Mesenchymal stem cell (in vitro differentiated cells and primary cell): ENCODE measurements at regions not wholly inside any gene's neighbourhood (a gene's known extent, or its start where the extent isn't known, plus 50 kb on each side); places are given as distances from the start of the nearest gene placed in this dataset.

Experiments used
- DNase-seq: peaks from one replicate; pipeline ENCODE4 v3.0.0-alpha.2; 2013
- H2AFZ ChIP-seq: one replicate; pipeline ENCODE4 v1.6.1; 2013; ENCODE audit warnings: low read depth, mild to moderate bottlenecking, control low read depth, inconsistent platforms, low read length, moderate library complexity
- H2AK5ac ChIP-seq: 2 replicates; pipeline ENCODE4 v1.6.1; 2013; ENCODE audit warnings: low read length, moderate library complexity, mild to moderate bottlenecking, inconsistent platforms; ENCODE audit not compliant: severe bottlenecking
- H2BK120ac ChIP-seq: one replicate; pipeline ENCODE4 v1.6.1; 2013; ENCODE audit warnings: low read depth, mild to moderate bottlenecking, inconsistent platforms, low read length, moderate library complexity
- H2BK12ac ChIP-seq, 2 experiments: one replicate each; pipeline ENCODE4 v1.6.1; 2013; ENCODE audit warnings: inconsistent platforms in 2 of 2, low read length in 2 of 2, mild to moderate bottlenecking in 2 of 2, moderate library complexity in 2 of 2, control low read depth in 1 of 2
- H2BK15ac ChIP-seq: one replicate; pipeline ENCODE4 v1.6.1; 2013; ENCODE audit warnings: mild to moderate bottlenecking, low read depth, inconsistent platforms; ENCODE audit not compliant: poor library complexity, severe bottlenecking
- H2BK5ac ChIP-seq: 2 replicates; pipeline ENCODE4 v1.6.1; 2013; ENCODE audit warnings: low read depth, mild to moderate bottlenecking, low read length, control low read depth, inconsistent platforms; ENCODE audit not compliant: poor library complexity, severe bottlenecking
- H3K14ac ChIP-seq, 2 experiments: one replicate each; pipeline ENCODE4 v1.6.1; 2013; ENCODE audit warnings: inconsistent platforms in 2 of 2, low read length in 2 of 2, control low read depth in 1 of 2, mild to moderate bottlenecking in 1 of 2, moderate library complexity in 1 of 2
- H3K18ac ChIP-seq, 2 experiments: one replicate each; pipeline ENCODE4 v1.6.1; 2013; ENCODE audit warnings: inconsistent platforms in 2 of 2, low read length in 2 of 2, control low read depth in 1 of 2, low read depth in 1 of 2, mild to moderate bottlenecking in 1 of 2
- H3K23ac ChIP-seq, 2 experiments: one replicate each; pipeline ENCODE4 v1.6.1; 2013; ENCODE audit warnings: inconsistent platforms in 2 of 2, low read length in 2 of 2, mild to moderate bottlenecking in 2 of 2, moderate library complexity in 2 of 2, control low read depth in 1 of 2
- H3K27ac ChIP-seq: 2 replicates; pipeline ENCODE4 v1.5.1; 2013; ENCODE audit warnings: mild to moderate bottlenecking, moderate library complexity, low read length, control low read depth, inconsistent platforms; ENCODE audit not compliant: poor library complexity, severe bottlenecking
- H3K27me3 ChIP-seq, 2 experiments: 2 replicates each; pipeline versions ENCODE4 v1.6.1 to v1.7.0; 2013; ENCODE audit warnings: low read length in 2 of 2, mild to moderate bottlenecking in 2 of 2, moderate library complexity in 2 of 2, control low read depth in 1 of 2, inconsistent platforms in 1 of 2; ENCODE audit not compliant: control insufficient read depth in 1 of 2, insufficient read depth in 1 of 2
- H3K36me3 ChIP-seq, 2 experiments: 2 replicates each; pipeline versions ENCODE4 v1.6.1 to v1.7.0; 2013; ENCODE audit warnings: low read length in 2 of 2, control low read depth in 1 of 2, inconsistent platforms in 1 of 2, low read depth in 1 of 2, mild to moderate bottlenecking in 1 of 2; ENCODE audit not compliant: insufficient read depth in 2 of 2, control insufficient read depth in 1 of 2
- H3K4ac ChIP-seq, 2 experiments: one replicate each; pipeline ENCODE4 v1.6.1; 2013; ENCODE audit warnings: inconsistent platforms in 2 of 2, low read length in 2 of 2, mild to moderate bottlenecking in 2 of 2, moderate library complexity in 2 of 2, control low read depth in 1 of 2, low read depth in 1 of 2
- H3K4me1 ChIP-seq: 2 replicates; pipeline ENCODE4 v1.6.1; 2013; ENCODE audit warnings: low read depth, low read length, control low read depth; ENCODE audit not compliant: control insufficient read depth, insufficient read depth
- H3K4me2 ChIP-seq: 2 replicates; pipeline ENCODE4 v1.6.1; 2013; ENCODE audit warnings: low read length, mild to moderate bottlenecking, inconsistent platforms; ENCODE audit not compliant: poor library complexity, severe bottlenecking
- H3K4me3 ChIP-seq, 2 experiments: 2 replicates each; pipeline versions ENCODE4 v1.5.1 to v1.7.0; 2013; ENCODE audit warnings: low read length in 2 of 2, mild to moderate bottlenecking in 2 of 2, control low read depth in 1 of 2, low read depth in 1 of 2; ENCODE audit not compliant: insufficient read depth in 1 of 2
- H3K79me1 ChIP-seq: replicated peaks from 2 replicates; pipeline ENCODE4 v1.6.1; 2013; ENCODE audit warnings: mild to moderate bottlenecking, control low read depth, low read length, inconsistent platforms; ENCODE audit not compliant: poor library complexity, severe bottlenecking
- H3K9ac ChIP-seq: 2 replicates; pipeline ENCODE4 v1.7.0; 2013; ENCODE audit warnings: mild to moderate bottlenecking, low read length, moderate library complexity
- H3K9me3 ChIP-seq: 2 replicates; pipeline ENCODE4 v1.7.0; 2013; ENCODE audit warnings: mild to moderate bottlenecking, low read length; ENCODE audit not compliant: control insufficient read depth
- H4K8ac ChIP-seq: one replicate; pipeline ENCODE4 v1.6.1; 2013; ENCODE audit warnings: inconsistent platforms, mild to moderate bottlenecking, low read length, moderate library complexity
- H4K91ac ChIP-seq: one replicate; pipeline ENCODE4 v1.6.1; 2013; ENCODE audit warnings: mild to moderate bottlenecking, low read length, inconsistent platforms
- WGBS: methylation state at CpG from one replicate; pipeline ENCODE4 v1.1.7; 2013; ENCODE audit warnings: mixed read lengths; 5-methylcytosine and 5-hydroxymethylcytosine counted together

GRCh38 chr18:64258111-64258650 is 109.3 kb upstream of the LINC00305 start:
- H3K79me1 ChIP-seq: no peaks in the 10 kb centered on the region
- no peaks in the 10 kb centered on the region for H3K4me1 ChIP-seq
- H3K27ac ChIP-seq: no peak overlapping the region
- no peaks in the 10 kb centered on the region for H3K9me3 ChIP-seq
- no peak overlapping the region for H4K91ac ChIP-seq
- DNase-seq: no peak
- no peak overlapping the region for H3K18ac ChIP-seq
- H3K4me2 ChIP-seq: no peak overlapping the region
- no peak overlapping the region for H2AFZ ChIP-seq
- H3K14ac ChIP-seq: no peak overlapping the region
- H2BK120ac ChIP-seq: no peak overlapping the region
- no peak overlapping the region for H3K4ac ChIP-seq
- no peak overlapping the region for H2BK12ac ChIP-seq
- H3K4me3 ChIP-seq: no peak overlapping the region
- WGBS: 94% methylated on average over 5 of the region's 5 CpGs
- no peaks in the 10 kb centered on the region for H3K27me3 ChIP-seq
- H2BK5ac ChIP-seq: no peak overlapping the region
- H2AK5ac ChIP-seq: no peak overlapping the region
- H4K8ac ChIP-seq: no peak overlapping the region
- H2BK15ac ChIP-seq: no peak overlapping the region
- no peaks in the 10 kb centered on the region for H3K36me3 ChIP-seq
- no peak overlapping the region for H3K23ac ChIP-seq
- no peak overlapping the region for H3K9ac ChIP-seq

GRCh38 chr18:64254399-64255093 is 105.7 kb upstream of the LINC00305 start:
- no peak for DNase-seq
- WGBS: 85% methylated on average over 2 of the region's 2 CpGs
- H3K27me3 ChIP-seq: no peaks in the 10 kb centered on the region
- H3K18ac ChIP-seq: no peak overlapping the region
- no peak overlapping the region for H3K23ac ChIP-seq
- H2AK5ac ChIP-seq: no peak overlapping the region
- no peak overlapping the region for H2BK120ac ChIP-seq
- peak overlapping the region; percentile 20 for H3K27ac ChIP-seq
- no peak overlapping the region for H4K91ac ChIP-seq
- no peak overlapping the region for H3K9ac ChIP-seq
- no peaks in the 10 kb centered on the region for H3K36me3 ChIP-seq
- no peaks in the 10 kb centered on the region for H3K4me1 ChIP-seq
- no peak overlapping the region for H3K4me3 ChIP-seq
- no peak overlapping the region for H4K8ac ChIP-seq
- no peaks in the 10 kb centered on the region for H3K79me1 ChIP-seq
- no peak overlapping the region for H3K4ac ChIP-seq
- no peak overlapping the region for H2BK15ac ChIP-seq
- H2AFZ ChIP-seq: no peak overlapping the region
- no peaks in the 10 kb centered on the region for H3K9me3 ChIP-seq
- no peak overlapping the region for H3K4me2 ChIP-seq
- no peak overlapping the region for H2BK5ac ChIP-seq
- no peak overlapping the region for H2BK12ac ChIP-seq
- H3K14ac ChIP-seq: no peak overlapping the region

GRCh38 chr18:64253873-64254272 is 105.0 kb upstream of the LINC00305 start:
- no peak overlapping the region for H2BK12ac ChIP-seq
- H3K4ac ChIP-seq: no peak overlapping the region
- no peak overlapping the region for H2AFZ ChIP-seq
- H4K91ac ChIP-seq: no peak overlapping the region
- H3K4me3 ChIP-seq: no peak overlapping the region
- no peak overlapping the region for H4K8ac ChIP-seq
- H3K36me3 ChIP-seq: no peaks in the 10 kb centered on the region
- DNase-seq: no peak
- H3K14ac ChIP-seq: no peak overlapping the region
- H3K9ac ChIP-seq: no peak overlapping the region
- no peak overlapping the region for H3K23ac ChIP-seq
- H2AK5ac ChIP-seq: no peak overlapping the region
- no peaks in the 10 kb centered on the region for H3K4me1 ChIP-seq
- H2BK5ac ChIP-seq: no peak overlapping the region
- H3K18ac ChIP-seq: no peak overlapping the region
- H3K4me2 ChIP-seq: no peak overlapping the region
- H3K27ac ChIP-seq: no peak overlapping the region
- no peaks in the 10 kb centered on the region for H3K9me3 ChIP-seq
- H3K27me3 ChIP-seq: no peaks in the 10 kb centered on the region
- no peak overlapping the region for H2BK120ac ChIP-seq
- no peaks in the 10 kb centered on the region for H3K79me1 ChIP-seq
- H2BK15ac ChIP-seq: no peak overlapping the region
- 80% methylated on average over 1 of the region's 2 CpGs for WGBS

- no peak overlapping the region for H3K4me3 ChIP-seq
- WGBS: 71% methylated on average over 4 of the region's 4 CpGs
Observed at GRCh38 chr18:64253222-64253621, 104.3 kb upstream of the LINC00305 start.

More at GRCh38 chr18:64253222-64253621, 104.3 kb upstream of the LINC00305 start:
- no peak overlapping the region for H2BK15ac ChIP-seq
- no peak overlapping the region for H2AFZ ChIP-seq
- no peak overlapping the region for H3K23ac ChIP-seq
- no peaks in the 10 kb centered on the region for H3K9me3 ChIP-seq
- no peak overlapping the region for H2BK120ac ChIP-seq
- no peaks in the 10 kb centered on the region for H3K79me1 ChIP-seq
- no peaks in the 10 kb centered on the region for H3K36me3 ChIP-seq
- no peak overlapping the region for H2AK5ac ChIP-seq
- no peak for DNase-seq
- H2BK12ac ChIP-seq: no peak overlapping the region
- H4K91ac ChIP-seq: no peak overlapping the region
- no peak overlapping the region for H3K4me2 ChIP-seq
- no peak overlapping the region for H3K9ac ChIP-seq
- no peak overlapping the region for H2BK5ac ChIP-seq
- no peak overlapping the region for H3K27ac ChIP-seq
- no peaks in the 10 kb centered on the region for H3K27me3 ChIP-seq
- no peak overlapping the region for H3K18ac ChIP-seq
- no peak overlapping the region for H4K8ac ChIP-seq
- no peaks in the 10 kb centered on the region for H3K4me1 ChIP-seq
- H3K4ac ChIP-seq: no peak overlapping the region
- H3K14ac ChIP-seq: no peak overlapping the region
